Kidney (tissue), 13 donors: ENCODE measurements at regions not wholly inside any gene's neighbourhood (a gene's known extent, or its start where the extent isn't known, plus 50 kb on each side); places are given as distances from the start of the nearest gene placed in this dataset.

Experiments used
- DNase-seq, 5 donors: peaks; one replicate each; pipeline ENCODE4 v3.0.0-alpha.2; 2013 to 2020
- FAIRE-seq: peaks from 2 replicates; lab custom pipeline; 2012; peaks lifted over from hg19 to GRCh38; lab: Jason Lieb, UNC
- H3K27ac ChIP-seq, 2 donors: one replicate each; pipeline ENCODE4 v1.7.0; 2013; ENCODE audit warnings: low read depth in 2 of 2, low read length in 2 of 2, inconsistent platforms in 1 of 2
- H3K27me3 ChIP-seq: one replicate; pipeline ENCODE4 v1.7.1; 2013; ENCODE audit warnings: low read length, inconsistent platforms; ENCODE audit not compliant: control insufficient read depth, insufficient read depth
- H3K36me3 ChIP-seq, 3 donors: one replicate each; pipeline versions ENCODE4 v1.7.0 to v1.7.1; 2013; ENCODE audit warnings: low read length in 3 of 3, control low read depth in 1 of 3, inconsistent platforms in 1 of 3; ENCODE audit not compliant: insufficient read depth in 3 of 3, control insufficient read depth in 2 of 3
- H3K4me1 ChIP-seq, 3 donors: one replicate each; pipeline versions ENCODE4 v1.7.0 to v1.7.1; 2013; ENCODE audit warnings: low read length in 3 of 3, inconsistent platforms in 1 of 3, low read depth in 1 of 3; ENCODE audit not compliant: control insufficient read depth in 2 of 3, insufficient read depth in 2 of 3
- H3K4me3 ChIP-seq, 3 donors: one replicate each; pipeline versions ENCODE4 v1.7.0 to v1.8.1; 2013; ENCODE audit warnings: low read length in 3 of 3, control low read depth in 1 of 3, inconsistent platforms in 1 of 3
- H3K9ac ChIP-seq, 3 donors: one replicate each; pipeline versions ENCODE4 v1.7.0 to v1.7.1; 2013; ENCODE audit warnings: low read length in 3 of 3, control low read depth in 1 of 3, inconsistent platforms in 1 of 3
- H3K9me3 ChIP-seq, 3 donors: one replicate each; pipeline versions ENCODE4 v1.7.0 to v1.7.1; 2013; ENCODE audit warnings: low read length in 3 of 3, control low read depth in 1 of 3, inconsistent platforms in 1 of 3; ENCODE audit not compliant: control insufficient read depth in 2 of 3, insufficient read depth in 1 of 3
- CTCF ChIP-seq: IDR thresholded peaks from 3 replicates; pipeline ENCODE4 v1.5.1; 2012; ENCODE audit warnings: mild to moderate bottlenecking, moderate library complexity, borderline replicate concordance; ENCODE audit not compliant: insufficient read depth; ENCODE audit errors: extremely low read depth
- intact Hi-C: fragments of 100-400 bp; cut with DNase I; formaldehyde crosslinking; loops from one replicate; pipeline ENCODE4 v1.11.1; 2022
- donor health status: control.
- donor health status: control.
- donor health status: control.
- donor health status: control.
- donor health status: control.
- donor health status: DM: yes; HTN: yes; CAD: no.
- donor health status: Normal renal cell carcinoma (clear cell type).

GRCh38 chr4:157781361-157781760 is 391.5 kb downstream of the GASK1B start:
- no peaks in the 10 kb centered on the region for H3K9me3 ChIP-seq
- H3K27ac ChIP-seq, result no peak overlapping the region
- DNase-seq, result no peak
- no peaks in the 10 kb centered on the region for H3K27me3 ChIP-seq
- H3K4me3 ChIP-seq, result no peak overlapping the region
- FAIRE-seq, result no peak
- intact Hi-C loops, result no loop called here
- H3K4me1 ChIP-seq, result no peaks in the 10 kb centered on the region
- no peaks in the 10 kb centered on the region for H3K36me3 ChIP-seq
- H3K9ac ChIP-seq, result no peak overlapping the region
- no peak for TF ChIP-seq CTCF

- FAIRE-seq, result no peak
- Histone ChIP-seq H3K27ac (no peak overlapping the region), H3K9ac (no peak overlapping the region), H3K9me3 (no peaks in the 10 kb centered on the region), H3K36me3 (no peaks in the 10 kb centered on the region), H3K4me1 (no peaks in the 10 kb centered on the region), H3K4me3 (no peak overlapping the region), H3K27me3 (no peaks in the 10 kb centered on the region)
- no peak for DNase-seq
- intact Hi-C loops, result no loop called here
- TF ChIP-seq CTCF, result no peak
These were observed 393.7 kb downstream of the GASK1B start for GRCh38 chr4:157779081-157779480.

- H3K27me3 ChIP-seq, result no peaks in the 10 kb centered on the region
- FAIRE-seq (no peak), DNase-seq (no peak)
- no peak overlapping the region for H3K27ac ChIP-seq
- no peak overlapping the region for H3K9ac ChIP-seq
- H3K9me3 ChIP-seq, result no peaks in the 10 kb centered on the region
- H3K4me1 ChIP-seq, result no peaks in the 10 kb centered on the region
- intact Hi-C loops, result no loop called here
- TF ChIP-seq CTCF, result no peak
- H3K4me3 ChIP-seq, result no peak overlapping the region
- H3K36me3 ChIP-seq, result no peaks in the 10 kb centered on the region
These were observed 395.8 kb downstream of the GASK1B start for GRCh38 chr4:157776930-157777528.

GRCh38 chr4:157775971-157776370 is 396.9 kb downstream of the GASK1B start:
- H3K27ac ChIP-seq, result no peak overlapping the region
- H3K9ac ChIP-seq, result no peak overlapping the region
- no peak for TF ChIP-seq CTCF
- DNase-seq, result no peak
- H3K4me3 ChIP-seq, result no peak overlapping the region
- no peaks in the 10 kb centered on the region for H3K36me3 ChIP-seq
- no peaks in the 10 kb centered on the region for H3K9me3 ChIP-seq
- no peaks in the 10 kb centered on the region for H3K27me3 ChIP-seq
- H3K4me1 ChIP-seq, result no peaks in the 10 kb centered on the region
- no peak for FAIRE-seq
- intact Hi-C loops, result no loop called here
